BLaER1 treated with 17β-estradiol and CSF1 and Interleukin-3, amounts not matched to agents 10 nM and 100 nM (cell line): ENCODE measurements at regions not wholly inside any gene's neighbourhood (a gene's known extent, or its start where the extent isn't known, plus 50 kb on each side); places are given as distances from the start of the nearest gene placed in this dataset.
A peak's percentile ranks its signal among the peaks of the same experiment; 100 is the strongest.
"Not testable (repeated sequence)": the region's sequence is repeated elsewhere in the genome, so short reads cannot be mapped to it uniquely, and the experiment has no call there.

ENCODE experiments used
- H3K27ac ChIP-seq, 11 experiments: shearing (Covaris generic); formaldehyde crosslinking; 2 replicates each; pipeline ENCODE4 v1.8.1; 2022
- H3K27me3 ChIP-seq, 11 experiments: shearing (Covaris generic); formaldehyde crosslinking; 2 replicates each; pipeline ENCODE4 v1.8.1; 2022
- H3K36me3 ChIP-seq, 11 experiments: shearing (Covaris generic); formaldehyde crosslinking; 2 replicates each; pipeline ENCODE4 v1.8.1; 2022
- H3K4me1 ChIP-seq, 10 experiments: shearing (Covaris generic); formaldehyde crosslinking; 2 replicates each; pipeline ENCODE4 v1.8.1; 2022
- H3K4me2 ChIP-seq, 11 experiments: shearing (Covaris generic); formaldehyde crosslinking; 2 replicates each; pipeline ENCODE4 v1.8.1; 2022
- H3K4me3 ChIP-seq, 10 experiments: shearing (Covaris generic); formaldehyde crosslinking; 2 replicates each; pipeline ENCODE4 v1.8.1; 2022
- H3K9ac ChIP-seq, 11 experiments: shearing (Covaris generic); formaldehyde crosslinking; 2 replicates each; pipeline ENCODE4 v1.8.1; 2022
- H3K9me3 ChIP-seq, 11 experiments: shearing (Covaris generic); formaldehyde crosslinking; replicated peaks in 1 of 11; 2 replicates each; pipeline ENCODE4 v1.8.1; 2022
- H4K20me1 ChIP-seq, 11 experiments: shearing (Covaris generic); formaldehyde crosslinking; 2 replicates each; pipeline ENCODE4 v1.8.1; 2022
- Cebpa-rat ChIP-seq, 11 experiments: shearing (Covaris generic); IDR thresholded peaks; 2 replicates each; pipeline ENCODE4 v1.8.1; 2022

DNA sequence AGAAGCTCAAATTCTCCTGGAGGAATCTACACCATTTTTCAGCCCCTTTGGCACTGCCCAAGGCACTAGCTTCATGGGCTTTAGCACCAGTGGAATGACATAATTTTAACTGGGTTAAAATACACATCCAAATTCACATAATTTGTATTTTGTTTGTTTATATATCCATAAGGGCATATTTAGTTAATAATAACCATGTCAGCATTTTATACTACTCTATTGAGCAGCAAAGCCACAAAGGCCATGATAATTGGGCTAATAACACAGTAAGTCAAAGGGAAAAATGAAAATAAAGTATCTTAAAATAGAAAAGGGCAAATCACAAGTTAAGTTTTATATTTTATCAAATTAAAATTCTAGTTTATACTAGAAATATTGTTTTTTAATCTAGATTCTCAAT lies 262.7 kb upstream of the TACR3 start:
- H3K36me3 ChIP-seq: no peaks in the 10 kb centered on the region
- H3K9me3 ChIP-seq: peaks cover 0 to 16% (median 0%) of the 10 kb centered on the region in 11 experiments; a peak in 4 of 22 replicates
- H3K27me3 ChIP-seq: no peaks in the 10 kb centered on the region
- no peak overlapping the region for H3K4me3 ChIP-seq
- no peak overlapping the region for H3K27ac ChIP-seq
- TF ChIP-seq Cebpa-rat (IDR thresholded peaks at IDR 0.05): no peak
- H3K9ac ChIP-seq: no peak overlapping the region
- no peak overlapping the region for H3K4me2 ChIP-seq
- no peaks in the 10 kb centered on the region for H3K4me1 ChIP-seq
- no peaks in the 10 kb centered on the region for H4K20me1 ChIP-seq

DNA sequence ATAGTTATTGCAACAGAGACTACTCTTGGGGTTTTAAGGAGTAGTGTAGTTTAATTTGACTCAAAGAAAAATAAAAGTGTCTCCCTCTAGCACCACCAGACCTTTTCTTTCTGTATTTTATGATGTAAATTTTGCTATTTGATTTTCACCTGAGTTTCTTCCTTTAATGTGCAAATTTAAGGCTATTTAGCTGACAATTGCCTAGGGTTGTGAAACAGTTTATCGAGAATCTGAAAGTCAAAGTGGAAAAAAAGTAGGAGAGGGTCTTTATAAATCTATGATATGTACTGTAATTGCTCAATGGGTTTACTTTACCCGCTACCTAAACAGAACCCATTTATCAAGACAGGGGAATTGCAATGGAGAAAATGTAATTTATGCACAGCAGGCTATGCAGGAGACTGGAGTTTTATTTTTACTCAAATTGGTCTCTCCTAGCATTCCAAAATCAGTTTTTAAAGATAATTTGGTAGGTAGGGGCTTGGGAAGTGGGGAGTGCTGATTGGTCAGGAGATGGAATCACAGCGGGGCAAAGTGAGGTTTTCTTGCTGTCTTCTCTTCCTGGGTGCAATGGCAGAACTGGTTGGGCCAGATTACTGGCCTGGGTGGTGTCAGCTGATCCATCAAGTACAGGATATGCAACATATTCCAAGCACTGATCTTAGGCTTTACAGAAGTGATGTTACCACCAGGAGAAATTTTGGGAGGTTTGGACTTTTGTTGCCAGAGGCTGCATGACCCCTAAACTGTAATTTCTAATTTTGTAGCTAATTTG lies 228.6 kb upstream of the TACR3 start:
- H3K4me1 ChIP-seq: no peaks in the 10 kb centered on the region
- no peak overlapping the region for H3K27ac ChIP-seq
- H4K20me1 ChIP-seq: no peaks in the 10 kb centered on the region
- no peak overlapping the region for H3K4me3 ChIP-seq
- H3K9me3 ChIP-seq: peaks cover 12 to 19% (median 17%) of the 10 kb centered on the region in 11 experiments; a peak in 16 of 22 replicates
- no peak overlapping the region for H3K9ac ChIP-seq
- no peak overlapping the region for H3K4me2 ChIP-seq
- TF ChIP-seq Cebpa-rat (IDR thresholded peaks at IDR 0.05): no peak
- H3K27me3 ChIP-seq: no peaks in the 10 kb centered on the region
- H3K36me3 ChIP-seq: no peaks in the 10 kb centered on the region

DNA sequence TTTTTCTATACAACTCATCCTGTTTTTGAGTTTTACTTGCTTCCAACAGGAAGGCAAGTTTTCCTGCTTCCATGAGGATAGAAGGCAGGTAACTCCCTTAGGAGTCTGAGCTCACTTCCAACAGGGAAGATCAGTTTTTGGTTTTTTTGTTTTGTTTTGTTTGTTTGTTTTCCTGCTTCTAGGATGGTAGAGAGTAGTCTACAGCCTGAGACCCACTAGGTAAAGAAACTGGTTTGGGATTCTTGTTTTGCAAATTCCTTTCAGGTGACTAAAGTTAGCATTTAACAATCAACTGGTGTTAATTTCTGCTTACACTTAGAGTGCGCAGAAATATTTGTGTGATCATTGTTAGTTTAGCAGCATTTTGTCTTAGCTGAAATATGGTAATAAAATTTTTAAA lies 227.8 kb upstream of the TACR3 start:
- Histone ChIP-seq H3K9ac (no peak overlapping the region), H3K4me1 (no peaks in the 10 kb centered on the region), H3K9me3 (peaks cover 12 to 19% (median 16%) of the 10 kb centered on the region in 11 experiments; a peak in 16 of 22 replicates), H3K27me3 (no peaks in the 10 kb centered on the region), H3K36me3 (no peaks in the 10 kb centered on the region), H3K4me2 (no peak overlapping the region), H4K20me1 (no peaks in the 10 kb centered on the region), H3K4me3 (no peak overlapping the region), H3K27ac (no peak overlapping the region)
- TF ChIP-seq Cebpa-rat (IDR thresholded peaks at IDR 0.05): no peak

DNA sequence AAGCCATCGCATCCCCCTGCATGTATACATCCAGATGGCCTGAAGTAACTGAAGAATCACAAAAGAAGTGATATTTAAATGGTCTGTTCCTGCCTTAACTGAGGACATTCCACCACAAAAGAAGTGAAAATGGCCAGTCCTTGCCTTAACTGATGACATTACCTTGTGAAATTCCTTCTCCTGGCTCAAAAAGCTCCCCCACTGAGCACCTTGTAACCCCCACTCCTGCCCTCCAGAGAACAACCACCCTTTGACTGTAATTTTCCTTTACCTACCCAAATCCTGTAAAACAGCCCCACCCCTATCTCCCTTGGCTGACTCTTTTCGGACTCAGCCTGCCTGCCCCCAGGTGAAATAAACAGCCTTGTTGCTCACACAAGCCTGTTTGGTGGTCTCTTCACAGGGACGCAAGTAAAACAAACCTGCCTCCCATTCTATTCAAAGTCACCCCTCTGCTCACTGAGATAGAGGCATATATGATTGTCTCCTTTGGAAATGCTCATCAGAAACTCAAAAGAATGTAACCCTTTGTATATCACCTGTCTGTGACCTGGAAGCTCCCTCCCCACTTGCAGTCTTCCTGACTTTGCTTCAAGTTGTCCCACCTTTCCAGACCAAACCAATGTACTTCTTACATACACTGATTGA lies 227.0 kb upstream of the TACR3 start:
- not testable (repeated sequence) for H3K4me3 ChIP-seq, H4K20me1 ChIP-seq, H3K4me1 ChIP-seq, H3K36me3 ChIP-seq, H3K27me3 ChIP-seq, H3K4me2 ChIP-seq, H3K27ac ChIP-seq, H3K9ac ChIP-seq
- peaks cover 6 to 11% (median 8%) of the 10 kb centered on the region in 11 experiments; a peak in 13 of 22 replicates for H3K9me3 ChIP-seq

DNA sequence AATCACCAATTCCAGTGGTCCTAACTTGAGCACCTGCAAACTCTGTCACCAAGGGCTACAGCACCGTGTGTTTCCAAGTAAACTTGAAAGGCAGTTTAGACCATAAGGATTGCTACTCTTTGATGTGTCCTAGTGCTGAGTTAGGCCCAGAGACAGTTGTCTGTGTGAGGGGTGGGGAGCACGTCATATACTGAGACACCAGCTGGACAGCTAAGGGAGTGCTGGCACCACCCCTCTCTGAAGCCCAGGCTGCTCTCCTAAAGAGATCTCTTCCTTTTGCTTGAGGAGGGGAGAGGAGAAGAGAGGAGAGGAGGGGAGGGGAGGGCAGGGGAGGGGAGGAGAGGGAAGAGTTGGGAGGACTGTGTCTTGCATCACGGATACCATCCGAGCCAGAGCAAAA lies 218.7 kb upstream of the TACR3 start:
- no peak for TF ChIP-seq Cebpa-rat (IDR thresholded peaks at IDR 0.05)
- Histone ChIP-seq H3K4me3 (no peak overlapping the region), H3K4me2 (no peak overlapping the region), H3K27ac (no peak overlapping the region), H3K27me3 (no peaks in the 10 kb centered on the region), H3K9ac (no peak overlapping the region), H3K36me3 (no peaks in the 10 kb centered on the region), H4K20me1 (no peaks in the 10 kb centered on the region), H3K9me3 (peaks cover 0 to 13% (median 3%) of the 10 kb centered on the region in 11 experiments; a peak in 7 of 22 replicates), H3K4me1 (peaks cover 0 to 13% (median 0%) of the 10 kb centered on the region in 10 experiments; a peak in 7 of 20 replicates)

DNA sequence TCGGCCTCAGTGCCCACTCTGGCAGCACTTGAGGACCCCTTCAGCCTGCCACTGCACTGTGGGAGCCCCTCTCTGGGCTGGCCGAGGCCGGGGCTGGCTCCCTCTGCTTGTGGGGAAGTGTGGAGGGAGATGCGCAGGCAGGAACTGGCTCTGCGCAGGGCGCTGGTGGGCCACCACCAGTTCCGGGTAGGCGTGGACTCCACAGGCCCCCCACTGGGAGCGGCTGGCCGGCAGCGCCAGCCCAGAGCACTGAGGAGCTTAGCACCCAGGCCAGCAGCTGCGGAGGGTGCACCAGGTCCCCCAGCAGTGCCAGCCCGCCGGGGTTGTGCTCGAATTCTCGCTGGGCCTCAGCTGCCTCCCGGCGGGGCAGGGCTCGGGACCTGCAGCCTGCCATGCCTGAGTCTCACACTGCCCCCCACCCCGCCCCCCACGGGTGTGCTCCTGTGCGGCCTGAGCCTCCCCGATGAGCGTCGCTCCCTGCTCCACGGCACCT lies 216.9 kb upstream of the TACR3 start:
- no peak for TF ChIP-seq Cebpa-rat (IDR thresholded peaks at IDR 0.05)
- H4K20me1 ChIP-seq: no peaks in the 10 kb centered on the region

DNA sequence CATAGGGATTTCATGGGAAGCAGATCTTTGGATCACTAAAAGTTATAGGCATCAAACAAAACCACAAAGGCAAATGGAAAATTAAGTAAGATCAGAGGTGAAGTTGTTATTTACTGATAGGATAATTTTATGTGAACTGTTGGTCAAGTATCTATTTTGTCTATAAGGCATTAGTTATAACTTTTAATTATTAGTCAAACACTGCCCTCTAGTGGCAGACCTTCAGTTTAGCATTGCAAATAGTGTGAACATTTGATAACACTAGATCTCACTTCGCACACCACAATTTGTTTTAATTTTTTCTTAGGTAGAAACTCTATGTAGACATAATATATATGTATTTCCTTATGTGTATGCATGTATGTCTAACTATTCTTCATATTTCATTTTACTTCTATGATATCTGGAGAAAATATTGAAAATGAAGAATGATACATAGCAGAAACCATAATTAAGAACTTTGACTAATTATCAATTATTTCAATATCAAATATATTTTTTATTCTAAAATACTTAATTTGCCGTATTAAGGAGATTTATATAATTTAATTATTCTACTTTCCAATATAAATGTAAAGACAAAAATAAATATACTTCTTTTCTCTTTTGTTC lies 214.5 kb upstream of the TACR3 start:
- no peak overlapping the region for H3K27ac ChIP-seq
- no peak for TF ChIP-seq Cebpa-rat (IDR thresholded peaks at IDR 0.05)
- H4K20me1 ChIP-seq: no peaks in the 10 kb centered on the region
- H3K4me2 ChIP-seq: no peak overlapping the region
- H3K4me1 ChIP-seq: peaks cover 0 to 6% (median 0%) of the 10 kb centered on the region in 10 experiments; a peak in 7 of 20 replicates
- H3K9me3 ChIP-seq: peaks cover 0 to 13% (median 3%) of the 10 kb centered on the region in 11 experiments; a peak in 7 of 22 replicates
- no peak overlapping the region for H3K4me3 ChIP-seq
- no peaks in the 10 kb centered on the region for H3K27me3 ChIP-seq
- no peaks in the 10 kb centered on the region for H3K36me3 ChIP-seq
- no peak overlapping the region for H3K9ac ChIP-seq

More for the DNA sequence above, 216.9 kb upstream of the TACR3 start:
- Histone ChIP-seq H3K27ac (no peak overlapping the region), H3K36me3 (no peaks in the 10 kb centered on the region), H3K9me3 (peaks cover 0 to 13% (median 3%) of the 10 kb centered on the region in 11 experiments; a peak in 7 of 22 replicates), H3K4me1 (peaks cover 0 to 13% (median 0%) of the 10 kb centered on the region in 10 experiments; a peak in 7 of 20 replicates), H3K4me3 (no peak overlapping the region), H3K9ac (no peak overlapping the region), H3K27me3 (no peaks in the 10 kb centered on the region), H3K4me2 (no peak overlapping the region)

DNA sequence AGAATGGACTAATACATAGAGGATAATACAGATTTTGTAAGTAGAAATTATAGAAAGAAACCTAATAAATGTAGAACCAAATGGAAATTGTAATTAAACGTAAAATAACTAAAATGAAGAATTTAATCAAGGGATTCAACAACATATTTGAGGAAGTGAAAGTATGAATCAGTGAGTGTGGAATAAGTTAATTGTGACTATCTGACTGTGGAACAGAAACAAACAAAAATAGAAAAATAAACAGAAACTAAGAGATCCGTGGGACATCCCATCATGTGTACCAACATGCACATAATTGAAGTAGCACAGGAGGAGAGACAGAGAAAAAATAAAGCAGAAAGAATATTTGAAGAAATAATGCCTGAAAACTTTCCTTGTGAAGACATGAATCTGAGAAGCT lies 208.6 kb upstream of the TACR3 start:
- Histone ChIP-seq H3K27ac (no peak overlapping the region), H3K9ac (no peak overlapping the region), H3K4me3 (no peak overlapping the region), H4K20me1 (no peaks in the 10 kb centered on the region), H3K4me1 (peaks cover 0 to 13% (median 2%) of the 10 kb centered on the region in 10 experiments; a peak in 7 of 20 replicates), H3K9me3 (0 out of 22 replicates have a peak, but pooled peaks cover 0 to 3% (median 0%) of the 10 kb centered on the region in 11 experiments), H3K36me3 (no peaks in the 10 kb centered on the region), H3K27me3 (no peaks in the 10 kb centered on the region), H3K4me2 (peak overlapping the region in 5 of 11 experiments; percentile 3 to 71 (median 34); a peak in 6 of 22 replicates)
- TF ChIP-seq Cebpa-rat (IDR thresholded peaks at IDR 0.05): no peak

DNA sequence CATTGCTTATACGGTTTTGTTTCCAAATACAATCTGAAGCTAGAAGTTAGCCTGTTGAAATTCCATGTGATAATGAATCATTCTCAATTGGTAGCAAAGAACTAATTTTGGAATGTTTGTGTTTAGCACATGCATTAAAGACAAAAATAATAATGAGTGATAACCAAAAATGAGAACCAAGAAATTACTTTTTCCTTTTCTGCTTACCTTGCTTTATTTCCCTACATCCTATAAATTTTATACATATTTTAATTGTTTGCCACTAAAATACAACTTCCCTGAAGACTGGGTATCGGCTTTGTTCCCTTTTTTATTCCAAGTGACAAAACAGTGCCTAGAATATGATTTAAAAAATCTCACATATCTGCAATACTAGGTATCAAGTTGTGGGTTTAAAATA lies 203.8 kb upstream of the TACR3 start:
- no peak overlapping the region for H3K27ac ChIP-seq
- peaks cover 0 to 7% (median under 1%) of the 10 kb centered on the region in 10 experiments; a peak in 7 of 20 replicates for H3K4me1 ChIP-seq
- H3K9me3 ChIP-seq: 0 out of 22 replicates have a peak, but pooled peaks cover 0 to 3% (median 0%) of the 10 kb centered on the region in 11 experiments
- no peaks in the 10 kb centered on the region for H3K36me3 ChIP-seq
- no peak for TF ChIP-seq Cebpa-rat (IDR thresholded peaks at IDR 0.05)
- no peak overlapping the region for H3K9ac ChIP-seq
- no peaks in the 10 kb centered on the region for H4K20me1 ChIP-seq
- no peaks in the 10 kb centered on the region for H3K27me3 ChIP-seq
- no peak overlapping the region for H3K4me3 ChIP-seq
- H3K4me2 ChIP-seq: no peak overlapping the region
